GM12878 (cell line): ENCODE measurements at regions not wholly inside any gene's neighbourhood (a gene's known extent, or its start where the extent isn't known, plus 50 kb on each side); places are given as distances from the start of the nearest gene placed in this dataset.

Experiments used
- ATAC-seq: fragments of 200-7000 bp; cut with Tn5 transposase; 3 replicates; pipeline ENCODE4 v1.9.1; 2020; ENCODE audit warnings: mild to moderate bottlenecking, moderate library complexity
- BruUV-seq: library from RNA; stranded (reverse); fragments of 400-500 nt; replicated peaks from 2 replicates; lab custom pipeline; 2021; lab: Mats Ljungman, UMichigan
- CTCF ChIA-PET: fragments of 300-600 bp; sonication (Branson Sonifier 250); formaldehyde crosslinking; extraction: SDS; loops from one replicate; lab custom pipeline; 2021; ENCODE audit warnings: inconsistent platforms; lab: Yijun Ruan, JAX
- POLR2A ChIA-PET: fragments of 350-600 bp; formaldehyde crosslinking; extraction: SDS; loops from one replicate; lab custom pipeline; 2021; ENCODE audit warnings: inconsistent platforms; lab: Charles Lee
- RAD21 ChIA-PET: fragments of 300-600 bp; sonication (Branson Sonifier 250); formaldehyde crosslinking; loops from one replicate; lab custom pipeline; 2023; ENCODE audit warnings: antibody characterized with exemption; ENCODE audit not compliant: unreplicated experiment; lab: Charles Lee
- SMC1A ChIA-PET: fragments of 300-600 bp; sonication (Branson Sonifier 250); formaldehyde crosslinking; loops from one replicate; lab custom pipeline; 2023; ENCODE audit not compliant: unreplicated experiment, uncharacterized antibody; lab: Charles Lee
- DNase-seq: peaks from one replicate; pipeline ENCODE4 v3.0.0-alpha.2; 2011; ENCODE audit warnings: low read depth, low spot score
- FAIRE-seq: peaks from 3 replicates; lab custom pipeline; 2011; peaks lifted over from hg19 to GRCh38; lab: Jason Lieb, UNC
- H2AFZ ChIP-seq: 2 replicates; pipeline ENCODE4 v1.6.0; 2011; ENCODE audit warnings: low read depth, low read length, control low read depth; ENCODE audit not compliant: control insufficient read depth
- H3K27ac ChIP-seq: 2 replicates; pipeline ENCODE4 v1.5.1; 2011; ENCODE audit warnings: control low read depth; ENCODE audit not compliant: control insufficient read depth, insufficient read depth
- H3K27me3 ChIP-seq, 2 experiments: replicated peaks in 1 of 2; 2 replicates each; pipeline versions ENCODE4 v1.6.0 to v1.6.1; 2011; ENCODE audit warnings: low read length in 1 of 2; ENCODE audit not compliant: control insufficient read depth in 2 of 2, insufficient read depth in 2 of 2
- H3K36me3 ChIP-seq, 2 experiments: 2 replicates each; pipeline ENCODE4 v1.5.1; 2011; ENCODE audit warnings: low read length in 1 of 2; ENCODE audit not compliant: control insufficient read depth in 2 of 2, insufficient read depth in 2 of 2
- H3K4me1 ChIP-seq: 2 replicates; pipeline ENCODE4 v1.6.1; 2011; ENCODE audit warnings: mild to moderate bottlenecking, low read length, moderate library complexity, mixed read lengths; ENCODE audit not compliant: control insufficient read depth, insufficient read depth
- H3K4me2 ChIP-seq: 2 replicates; pipeline ENCODE4 v1.6.0; 2011; ENCODE audit warnings: control low read depth; ENCODE audit not compliant: control insufficient read depth, insufficient read depth
- H3K4me3 ChIP-seq: fragments of 200-600 bp; sonication (generic); 2 replicates; pipeline ENCODE4 v1.5.1; 2016
- H3K79me2 ChIP-seq: 2 replicates; pipeline ENCODE4 v1.6.0; 2011; ENCODE audit warnings: low read length; ENCODE audit not compliant: control insufficient read depth, insufficient read depth
- H3K9ac ChIP-seq: 2 replicates; pipeline ENCODE4 v1.8.0; 2011; ENCODE audit warnings: low read length, control low read depth, mixed read lengths; ENCODE audit not compliant: control insufficient read depth, insufficient read depth
- H3K9me3 ChIP-seq: replicated peaks from 3 replicates; pipeline ENCODE4 v1.5.1; 2011; ENCODE audit warnings: mild to moderate bottlenecking, low read length; ENCODE audit not compliant: control insufficient read depth, insufficient read depth
- H4K20me1 ChIP-seq: 2 replicates; pipeline ENCODE4 v1.6.0; 2011; ENCODE audit not compliant: control insufficient read depth, insufficient read depth
- CBFB ChIP-seq: IDR thresholded peaks from 2 replicates; pipeline ENCODE4 v1.6.1; 2016; ENCODE audit warnings: antibody characterized with exemption, low read depth
- CREM ChIP-seq: IDR thresholded peaks from 2 replicates; pipeline ENCODE4 v1.6.1; 2014; ENCODE audit warnings: antibody characterized with exemption, low read depth
- FOXK2 ChIP-seq: fragments of 450-650 bp; IDR thresholded peaks from 2 replicates; pipeline ENCODE4 v1.6.1; 2017; ENCODE audit warnings: mild to moderate bottlenecking, moderate library complexity
- HSF1 ChIP-seq: fragments of 150-350 bp; IDR thresholded peaks from 2 replicates; pipeline ENCODE4 v1.6.1; 2014; ENCODE audit warnings: mild to moderate bottlenecking, low read depth, low read length
- IKZF1 ChIP-seq: fragments of 450-650 bp; conservative IDR thresholded peaks from 2 replicates; pipeline ENCODE4 v1.6.1; 2017; ENCODE audit warnings: antibody characterized with exemption, mild to moderate bottlenecking
- MLLT1 ChIP-seq: fragments of 450-650 bp; IDR thresholded peaks from 2 replicates; pipeline ENCODE4 v1.6.1; 2016; ENCODE audit warnings: mild to moderate bottlenecking
- POLR2AphosphoS5 ChIP-seq: IDR thresholded peaks from 2 replicates; pipeline ENCODE4 v1.6.1; 2011; ENCODE audit warnings: mild to moderate bottlenecking, low read length, inconsistent platforms
- RELA ChIP-seq: fragments of 450-650 bp; IDR thresholded peaks from 2 replicates; pipeline ENCODE4 v1.8.0; 2014; ENCODE audit warnings: borderline replicate concordance; ENCODE audit not compliant: partially characterized antibody
- SREBF2 ChIP-seq: IDR thresholded peaks from 2 replicates; pipeline ENCODE4 v1.6.1; 2012; ENCODE audit warnings: mild to moderate bottlenecking, low read length
- SRF ChIP-seq, 2 experiments: IDR thresholded peaks; 2 replicates each; pipeline ENCODE4 v1.6.1; 2011; ENCODE audit warnings: low read depth in 2 of 2, low read length in 2 of 2, mild to moderate bottlenecking in 1 of 2, moderate library complexity in 1 of 2
- ZNF207 ChIP-seq: fragments of 450-650 bp; IDR thresholded peaks from 2 replicates; pipeline ENCODE4 v1.6.1; 2014; ENCODE audit warnings: antibody characterized with exemption, mild to moderate bottlenecking, borderline replicate concordance
- WGBS: methylation state at CpG from one replicate; pipeline ENCODE4 v1.1.6; 2016; ENCODE audit warnings: low lambda C conversion rate; ENCODE audit not compliant: insufficient replicate concordance, insufficient coverage; ENCODE audit errors: missing lambda C conversion rate; 5-methylcytosine and 5-hydroxymethylcytosine counted together
- in situ Hi-C: fragments of 300-500 bp; cut with MboI; formaldehyde crosslinking; loops from 9 replicates; pipeline ENCODE4 v1.14.3; 2018; ENCODE audit warnings: mixed read lengths
- intact Hi-C: fragments of 100-400 bp; cut with micrococcal nuclease; formaldehyde crosslinking; loops from one replicate; pipeline ENCODE4 v1.14.2; 2022; ENCODE audit not compliant: unreplicated experiment

DNA sequence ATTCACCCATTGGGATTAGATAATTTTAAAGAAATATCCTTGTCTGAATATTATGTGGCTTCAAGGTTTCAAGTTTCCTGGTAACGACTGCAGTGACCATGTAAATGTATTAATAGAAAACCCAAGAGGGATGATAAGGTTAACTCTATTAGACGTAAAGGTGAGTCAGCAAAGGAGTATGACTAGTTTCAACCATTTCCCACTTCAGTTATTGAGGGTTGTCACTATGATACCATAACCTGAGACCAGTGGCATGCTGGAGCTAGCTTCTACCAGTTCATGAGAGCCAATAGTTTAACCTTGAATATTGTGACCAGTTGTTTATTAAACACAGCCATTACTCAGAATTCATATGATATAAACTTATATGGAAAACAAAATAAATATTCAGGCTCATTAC lies 270.1 kb downstream of the TMA16 start (continued):
- TF ChIP-seq RELA (no peak), CBFB (no peak), IKZF1 (no peak)

- Histone ChIP-seq H3K9me3 (no peaks in the 10 kb centered on the region), H3K4me1 (no peaks in the 10 kb centered on the region), H4K20me1 (no peaks in the 10 kb centered on the region), H2AFZ (no peak overlapping the region), H3K27ac (no peak overlapping the region), H3K9ac (no peak overlapping the region), H3K79me2 (no peaks in the 10 kb centered on the region), H3K36me3 (no peaks in the 10 kb centered on the region), H3K4me3 (no peak overlapping the region), H3K27me3 (no peaks in the 10 kb centered on the region), H3K4me2 (no peak overlapping the region)
- FAIRE-seq (no peak), ATAC-seq (no peak), DNase-seq (no peak)
- BruUV-seq, result no TSS peak
- intact Hi-C loops, result no loop called here
- WGBS, result 58% methylated on average over 3 of the region's 3 CpGs
- POLR2A ChIA-PET, result no interaction called here
- RAD21 ChIA-PET, result no interaction called here
- in situ Hi-C loops, result loop anchor here (25.0 kb wide), 1 partner anchor 969 kb away; no protein-coding TSS in a partner anchor
- no peak for TF ChIP-seq FOXK2
- TF ChIP-seq MLLT1, result no peak
- no peak for TF ChIP-seq SRF (IDR thresholded peaks at IDR 0.05; ENCODE audit: low read depth in 2 of 2, low read length in 2 of 2)
- no peak for TF ChIP-seq CREM
- no peak for TF ChIP-seq POLR2AphosphoS5
- TF ChIP-seq HSF1, result no peak
- TF ChIP-seq ZNF207, result no peak
- TF ChIP-seq SREBF2, result no peak
- SMC1A ChIA-PET, result interaction anchor here (1.2 to 1.8 kb wide), 2 partner anchors 8 to 14 kb away, joined by 3 to 7 read pairs; no protein-coding TSS in a partner anchor
- CTCF ChIA-PET, result interaction anchor here (3.7 to 4.0 kb wide), 2 partner anchors 9 to 213 kb away, joined by 14 to 28 read pairs; no protein-coding TSS in a partner anchor
Measured at GRCh38 chr4:163768014-163768413, 273.5 kb downstream of the TMA16 start.
